Panc1 (cell line): ENCODE measurements at regions not wholly inside any gene's neighbourhood (a gene's known extent, or its start where the extent isn't known, plus 50 kb on each side); places are given as distances from the start of the nearest gene placed in this dataset.

Source experiments
- ATAC-seq: fragments of 200-7000 bp; cut with Tn5 transposase; 2 replicates; pipeline ENCODE4 v1.9.1; 2020; ENCODE audit warnings: mild to moderate bottlenecking, moderate library complexity
- BruUV-seq: library from RNA; stranded (reverse); fragments of 400-500 nt; replicated peaks from 2 replicates; lab custom pipeline; 2021; lab: Mats Ljungman, UMichigan
- CTCF ChIA-PET: fragments of 300-600 bp; sonication (Branson Sonifier 250); formaldehyde crosslinking; loops from one replicate; lab custom pipeline; 2022; ENCODE audit warnings: antibody characterized with exemption; lab: Charles Lee
- POLR2A ChIA-PET: fragments of 300-600 bp; sonication (Branson Sonifier 250); formaldehyde crosslinking; loops from one replicate; lab custom pipeline; 2022; ENCODE audit warnings: antibody characterized with exemption; lab: Charles Lee
- DNase-seq: peaks from one replicate; pipeline ENCODE4 v3.0.0-alpha.2; 2010; ENCODE audit warnings: low read depth, low spot score
- H3K27ac ChIP-seq: 2 replicates; pipeline ENCODE4 v1.5.1; 2011; ENCODE audit warnings: mild to moderate bottlenecking, low read length, inconsistent platforms
- H3K27me3 ChIP-seq: fragments of 200-500 bp; sonication (Bioruptor generic); 2 replicates; pipeline ENCODE4 v1.6.0; 2014; ENCODE audit warnings: low read length, inconsistent platforms; ENCODE audit not compliant: control insufficient read depth, insufficient read depth
- H3K36me3 ChIP-seq: fragments of 200-500 bp; sonication (Bioruptor generic); 2 replicates; pipeline ENCODE4 v1.5.1; 2014; ENCODE audit warnings: inconsistent platforms, mild to moderate bottlenecking, low read length, moderate library complexity; ENCODE audit not compliant: control insufficient read depth, insufficient read depth
- H3K4me1 ChIP-seq: 2 replicates; pipeline ENCODE4 v1.5.1; 2011; ENCODE audit warnings: inconsistent platforms, mild to moderate bottlenecking, low read length, moderate library complexity; ENCODE audit not compliant: control insufficient read depth, insufficient read depth
- H3K4me3 ChIP-seq, 2 experiments: 2 replicates each; pipeline ENCODE4 v1.5.1; 2011 to 2012; ENCODE audit warnings: low read depth in 2 of 2, low read length in 2 of 2, mild to moderate bottlenecking in 2 of 2, inconsistent platforms in 1 of 2, moderate library complexity in 1 of 2
- H3K9me3 ChIP-seq: fragments of 200-500 bp; sonication (Bioruptor generic); 2 replicates; pipeline ENCODE4 v1.5.1; 2014; ENCODE audit warnings: low read depth, mild to moderate bottlenecking, inconsistent platforms, low read length, moderate library complexity; ENCODE audit not compliant: control insufficient read depth, insufficient read depth
- CTCF ChIP-seq: fragments of 450-650 bp; IDR thresholded peaks from 2 replicates; pipeline ENCODE4 v1.5.1; 2017; ENCODE audit warnings: mild to moderate bottlenecking
- POLR2AphosphoS5 ChIP-seq: IDR thresholded peaks from 2 replicates; pipeline ENCODE4 v1.6.1; 2012; ENCODE audit warnings: mild to moderate bottlenecking, low read depth, low read length, moderate library complexity
- REST ChIP-seq, 2 experiments: IDR thresholded peaks; 2 replicates each; pipeline ENCODE4 v1.6.1; 2011 to 2012; ENCODE audit warnings: low read depth in 2 of 2, control low read depth in 1 of 2, low read length in 1 of 2, mild to moderate bottlenecking in 1 of 2, moderate library complexity in 1 of 2; ENCODE audit not compliant: insufficient read depth in 1 of 2
- SIN3A ChIP-seq: IDR thresholded peaks from 2 replicates; pipeline ENCODE4 v1.6.1; 2012; ENCODE audit warnings: low read depth, mild to moderate bottlenecking, low read length, moderate library complexity, borderline replicate concordance; ENCODE audit not compliant: insufficient read depth
- TCF7L2 ChIP-seq: IDR thresholded peaks from 2 replicates; pipeline ENCODE4 v1.6.1; 2011; ENCODE audit warnings: mild to moderate bottlenecking, low read depth, low read length, inconsistent platforms
- in situ Hi-C: cut with HindIII; loops from 2 replicates; pipeline ENCODE4 v1.10.0; 2016; ENCODE audit warnings: low sequenced_read_pairs, low pct_unique_long_range_greater_than_20kb
- intact Hi-C: fragments of 100-400 bp; cut with micrococcal nuclease; formaldehyde crosslinking; loops from one replicate; pipeline ENCODE4 v1.10.0; 2022; ENCODE audit not compliant: unreplicated experiment

GRCh38 chr10:131421381-131421780, 109.9 kb upstream of the TCERG1L start:
- intact Hi-C loops (no loop called here), in situ Hi-C loops (no loop called here)
- ChIA-PET CTCF (no interaction called here), POLR2A (no interaction called here)
- Histone ChIP-seq H3K36me3 (no peaks in the 10 kb centered on the region), H3K27ac (no peak overlapping the region), H3K4me3 (no peak overlapping the region), H3K9me3 (no peaks in the 10 kb centered on the region), H3K27me3 (peaks cover 13% of the 10 kb centered on the region), H3K4me1 (no peaks in the 10 kb centered on the region)
- ATAC-seq (no peak), DNase-seq (no peak)
- no TSS peak for BruUV-seq
- TF ChIP-seq CTCF (no peak), SIN3A (no peak), TCF7L2 (no peak), POLR2AphosphoS5 (no peak), REST (IDR thresholded peaks at IDR 0.05; ENCODE audit: insufficient read depth in 1 of 2, low read depth in 2 of 2, low read length in 1 of 2) (no peak)

GRCh38 chr10:131422731-131423130, 111.2 kb upstream of the TCERG1L start:
- peaks cover 18% of the 10 kb centered on the region for H3K27me3 ChIP-seq
- BruUV-seq: no TSS peak

More at GRCh38 chr10:131422731-131423130, 111.2 kb upstream of the TCERG1L start:
- in situ Hi-C loops: no loop called here
- intact Hi-C loops: no loop called here
- ChIA-PET POLR2A (no interaction called here), CTCF (no interaction called here)
- Histone ChIP-seq H3K9me3 (no peaks in the 10 kb centered on the region), H3K4me1 (no peaks in the 10 kb centered on the region), H3K4me3 (no peak overlapping the region), H3K27ac (no peak overlapping the region), H3K36me3 (no peaks in the 10 kb centered on the region)
- ATAC-seq (no peak), DNase-seq (no peak)
- no peak for TF ChIP-seq TCF7L2
- TF ChIP-seq CTCF: no peak
- no peak for TF ChIP-seq REST (IDR thresholded peaks at IDR 0.05; ENCODE audit: insufficient read depth in 1 of 2, low read depth in 2 of 2, low read length in 1 of 2)
- TF ChIP-seq SIN3A: no peak
- TF ChIP-seq POLR2AphosphoS5: no peak
